Keratinocyte (primary cell): ENCODE measurements at regions not wholly inside any gene's neighbourhood (a gene's known extent, or its start where the extent isn't known, plus 50 kb on each side); places are given as distances from the start of the nearest gene placed in this dataset.

Experiments used
- EZH2 ChIP-seq: IDR thresholded peaks from one replicate; pipeline ENCODE4 v1.6.1; 2012; ENCODE audit warnings: inconsistent platforms, mild to moderate bottlenecking, low read length, moderate library complexity
- TF ChIP-seq, protein P1 (sequence below), 3 experiments: IDR thresholded peaks in 1 of 3; conservative IDR thresholded peaks in 1 of 3; optimal IDR thresholded peaks in 1 of 3; 2 replicates in 2 of 3; 3 replicates in 1 of 3; pipeline versions ENCODE3 to v1.5.1; 2011; ENCODE audit warnings: low read length in 3 of 3, mild to moderate bottlenecking in 3 of 3, moderate library complexity in 2 of 3, control low read depth in 1 of 3, inconsistent platforms in 1 of 3; ENCODE audit not compliant: insufficient read depth in 2 of 3; ENCODE audit errors: extremely low read depth in 1 of 3

DNA sequence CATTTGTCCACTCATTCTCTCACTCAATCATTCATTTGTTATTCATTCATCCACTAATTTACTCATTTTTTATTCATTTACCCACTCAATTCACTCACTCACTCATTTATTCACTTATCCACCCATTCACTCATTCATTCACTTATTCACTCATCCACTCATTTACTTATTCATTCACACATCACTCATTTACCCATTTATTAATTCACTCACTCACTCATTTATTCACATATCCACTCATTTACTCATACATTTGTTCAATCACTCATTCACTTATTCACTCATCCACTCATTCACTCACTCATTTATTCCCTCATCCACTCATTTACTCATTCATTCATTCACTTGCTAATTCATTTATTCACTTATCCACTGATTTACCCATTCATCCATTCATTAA lies 129.1 kb downstream of the TTLL2 start:
- TF ChIP-seq, protein P1, sequence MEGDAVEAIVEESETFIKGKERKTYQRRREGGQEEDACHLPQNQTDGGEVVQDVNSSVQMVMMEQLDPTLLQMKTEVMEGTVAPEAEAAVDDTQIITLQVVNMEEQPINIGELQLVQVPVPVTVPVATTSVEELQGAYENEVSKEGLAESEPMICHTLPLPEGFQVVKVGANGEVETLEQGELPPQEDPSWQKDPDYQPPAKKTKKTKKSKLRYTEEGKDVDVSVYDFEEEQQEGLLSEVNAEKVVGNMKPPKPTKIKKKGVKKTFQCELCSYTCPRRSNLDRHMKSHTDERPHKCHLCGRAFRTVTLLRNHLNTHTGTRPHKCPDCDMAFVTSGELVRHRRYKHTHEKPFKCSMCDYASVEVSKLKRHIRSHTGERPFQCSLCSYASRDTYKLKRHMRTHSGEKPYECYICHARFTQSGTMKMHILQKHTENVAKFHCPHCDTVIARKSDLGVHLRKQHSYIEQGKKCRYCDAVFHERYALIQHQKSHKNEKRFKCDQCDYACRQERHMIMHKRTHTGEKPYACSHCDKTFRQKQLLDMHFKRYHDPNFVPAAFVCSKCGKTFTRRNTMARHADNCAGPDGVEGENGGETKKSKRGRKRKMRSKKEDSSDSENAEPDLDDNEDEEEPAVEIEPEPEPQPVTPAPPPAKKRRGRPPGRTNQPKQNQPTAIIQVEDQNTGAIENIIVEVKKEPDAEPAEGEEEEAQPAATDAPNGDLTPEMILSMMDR (optimal IDR thresholded peaks at IDR 0.05 in 1 of 3, IDR thresholded peaks at IDR 0.05 in 1 of 3, conservative IDR thresholded peaks at IDR 0.05 in 1 of 3; ENCODE audit: extremely low read depth in 1 of 3, insufficient read depth in 2 of 3, low read length in 3 of 3): no peak
- no peak for TF ChIP-seq EZH2
